HEK293T (cell line): ENCODE measurements at regions not wholly inside any gene's neighbourhood (a gene's known extent, or its start where the extent isn't known, plus 50 kb on each side); places are given as distances from the start of the nearest gene placed in this dataset.

Experiments used
- ARNT ChIP-seq: fragments of 450-650 bp; IDR thresholded peaks from 2 replicates; pipeline ENCODE4 v1.6.1; 2017; ENCODE audit warnings: mild to moderate bottlenecking
- BHLHE40 ChIP-seq: fragments of 450-650 bp; IDR thresholded peaks from 2 replicates; pipeline ENCODE4 v1.6.1; 2016; ENCODE audit warnings: mild to moderate bottlenecking, moderate library complexity, borderline replicate concordance
- ELF4 ChIP-seq: fragments of 450-650 bp; IDR thresholded peaks from 2 replicates; pipeline ENCODE4 v1.6.1; 2017; ENCODE audit warnings: antibody characterized with exemption
- FOXA1 ChIP-seq: fragments of 450-650 bp; IDR thresholded peaks from 2 replicates; pipeline ENCODE4 v1.6.1; 2016; ENCODE audit warnings: mild to moderate bottlenecking
- FOXK2 ChIP-seq: fragments of 450-650 bp; IDR thresholded peaks from 2 replicates; pipeline ENCODE4 v1.6.1; 2016; ENCODE audit warnings: mild to moderate bottlenecking
- FOXM1 ChIP-seq: fragments of 450-650 bp; IDR thresholded peaks from 2 replicates; pipeline ENCODE4 v1.6.1; 2017; ENCODE audit warnings: mild to moderate bottlenecking, borderline replicate concordance
- HDGF ChIP-seq: fragments of 450-650 bp; IDR thresholded peaks from 2 replicates; pipeline ENCODE4 v1.6.1; 2017; ENCODE audit warnings: antibody characterized with exemption, borderline replicate concordance
- LEF1 ChIP-seq: fragments of 450-650 bp; IDR thresholded peaks from 2 replicates; pipeline ENCODE4 v1.6.1; 2017; ENCODE audit warnings: mild to moderate bottlenecking, borderline replicate concordance
- NFRKB ChIP-seq: fragments of 450-650 bp; IDR thresholded peaks from 2 replicates; pipeline ENCODE4 v1.6.1; 2016; ENCODE audit warnings: mild to moderate bottlenecking, moderate library complexity
- PKNOX1 ChIP-seq: fragments of 450-650 bp; IDR thresholded peaks from 2 replicates; pipeline ENCODE4 v1.6.1; 2016
- SP1 ChIP-seq: fragments of 450-650 bp; IDR thresholded peaks from 2 replicates; pipeline ENCODE4 v1.6.1; 2017
- SUZ12 ChIP-seq: fragments of 450-650 bp; IDR thresholded peaks from 2 replicates; pipeline ENCODE4 v1.6.1; 2016; ENCODE audit warnings: mild to moderate bottlenecking
- TARDBP ChIP-seq: fragments of 450-650 bp; IDR thresholded peaks from 2 replicates; pipeline ENCODE4 v1.6.1; 2016
- ZNF384 ChIP-seq: fragments of 450-650 bp; IDR thresholded peaks from 2 replicates; pipeline ENCODE4 v1.6.1; 2016

DNA sequence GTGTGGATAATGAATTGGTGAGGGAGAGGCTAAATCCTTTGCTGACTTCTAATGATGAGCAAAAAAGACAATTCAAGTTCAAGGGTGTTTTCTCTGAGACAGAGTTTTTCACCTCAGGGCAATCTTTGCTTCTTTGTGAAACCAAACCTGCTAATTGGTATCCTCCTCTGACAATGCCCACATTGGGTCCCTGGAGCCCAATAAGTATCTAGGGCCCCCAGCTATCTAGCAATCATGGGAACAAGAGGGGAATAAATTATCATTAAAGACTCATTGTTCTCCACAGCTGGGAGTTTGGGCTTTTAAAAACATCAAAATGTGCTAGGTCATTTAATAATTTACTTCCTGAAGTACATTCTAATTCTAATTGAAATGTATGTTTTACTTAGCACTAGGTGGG, 227.3 kb downstream of the TMEM167A start:
- TF ChIP-seq ARNT (no peak), SUZ12 (no peak), FOXK2 (no peak), SP1 (no peak), HDGF (no peak), NFRKB (no peak), ZNF384 (no peak), TARDBP (no peak), LEF1 (no peak), BHLHE40 (no peak), PKNOX1 (no peak), FOXA1 (no peak), FOXM1 (no peak), ELF4 (no peak)
